ENCODE measurements at regions not wholly inside any gene's neighbourhood (a gene's known extent, or its start where the extent isn't known, plus 50 kb on each side); places are given as distances from the start of the nearest gene placed in this dataset.

- TF ChIP-seq, protein P1, sequence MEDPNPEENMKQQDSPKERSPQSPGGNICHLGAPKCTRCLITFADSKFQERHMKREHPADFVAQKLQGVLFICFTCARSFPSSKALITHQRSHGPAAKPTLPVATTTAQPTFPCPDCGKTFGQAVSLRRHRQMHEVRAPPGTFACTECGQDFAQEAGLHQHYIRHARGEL (CRISPR knock-in tag; IDR thresholded peaks at IDR 0.05), result no peak
- TF ChIP-seq SUZ12 (IDR thresholded peaks at IDR 0.05; ENCODE audit: low read depth, low read length), result no peak
- no peak for TF ChIP-seq EZH2 (conservative IDR thresholded peaks at IDR 0.05; ENCODE audit: low read depth, low read length)
- no peak for TF ChIP-seq CTCF (CRISPR knock-in tag; IDR thresholded peaks at IDR 0.05)
- no peak for TF ChIP-seq GLI4 (CRISPR knock-in tag; IDR thresholded peaks at IDR 0.05; ENCODE audit: borderline replicate concordance)
- no peak for TF ChIP-seq ATF2 (CRISPR knock-in tag; IDR thresholded peaks at IDR 0.05)
- no peak for TF ChIP-seq HNRNPL (IDR thresholded peaks at IDR 0.05; ENCODE audit: low read depth, low read length)
- TF ChIP-seq NFRKB (IDR thresholded peaks at IDR 0.05), result no peak
These were observed 72.8 kb downstream of the AQP4 start for GRCh38 chr18:26792661-26793060.
